Ishikawa (cell line): ENCODE measurements at regions not wholly inside any gene's neighbourhood (a gene's known extent, or its start where the extent isn't known, plus 50 kb on each side); places are given as distances from the start of the nearest gene placed in this dataset.

ENCODE experiments used
- CREB1 ChIP-seq: IDR thresholded peaks from 2 replicates; pipeline ENCODE4 v1.6.1; 2012; ENCODE audit warnings: low read depth
- EGR1 ChIP-seq: IDR thresholded peaks from 2 replicates; pipeline ENCODE4 v1.6.1; 2012
- EP300 ChIP-seq: IDR thresholded peaks from 2 replicates; pipeline ENCODE4 v1.6.1; 2012; ENCODE audit warnings: borderline replicate concordance
- FOXM1 ChIP-seq: IDR thresholded peaks from 2 replicates; pipeline ENCODE4 v1.6.1; 2012; ENCODE audit warnings: low read depth, borderline replicate concordance
- NFIC ChIP-seq: IDR thresholded peaks from 2 replicates; pipeline ENCODE4 v1.6.1; 2012
- RAD21 ChIP-seq: IDR thresholded peaks from 2 replicates; pipeline ENCODE4 v1.6.1; 2012; ENCODE audit warnings: low read depth
- REST ChIP-seq: IDR thresholded peaks from 2 replicates; pipeline ENCODE4 v1.6.1; 2012; ENCODE audit warnings: low read depth, mild to moderate bottlenecking
- TCF12 ChIP-seq: IDR thresholded peaks from 2 replicates; pipeline ENCODE4 v1.6.1; 2012; ENCODE audit warnings: low read depth
- TEAD4 ChIP-seq: IDR thresholded peaks from 2 replicates; pipeline ENCODE4 v1.6.1; 2012
- YY1 ChIP-seq: IDR thresholded peaks from 2 replicates; pipeline ENCODE4 v1.6.1; 2012; ENCODE audit warnings: low read depth

- TF ChIP-seq NFIC, result no peak
- TF ChIP-seq EP300, result no peak
- TF ChIP-seq TEAD4, result no peak
- no peak for TF ChIP-seq YY1
- no peak for TF ChIP-seq REST
- TF ChIP-seq EGR1, result no peak
- no peak for TF ChIP-seq RAD21
- no peak for TF ChIP-seq CREB1
- TF ChIP-seq TCF12, result no peak
- no peak for TF ChIP-seq FOXM1
These were observed 69.3 kb upstream of the FANCC start for GRCh38 chr9:95386843-95387242.
